GM19324 (cell line): ENCODE measurements at regions not wholly inside any gene's neighbourhood (a gene's known extent, or its start where the extent isn't known, plus 50 kb on each side); places are given as distances from the start of the nearest gene placed in this dataset.

Experiments
- ATAC-seq: cut with Tn5 transposase; IDR thresholded peaks from one replicate; pipeline ENCODE4 v1.9.1; 2021; ENCODE audit warnings: mild to moderate bottlenecking, moderate library complexity; ENCODE audit not compliant: unreplicated experiment, low FRiP score

DNA sequence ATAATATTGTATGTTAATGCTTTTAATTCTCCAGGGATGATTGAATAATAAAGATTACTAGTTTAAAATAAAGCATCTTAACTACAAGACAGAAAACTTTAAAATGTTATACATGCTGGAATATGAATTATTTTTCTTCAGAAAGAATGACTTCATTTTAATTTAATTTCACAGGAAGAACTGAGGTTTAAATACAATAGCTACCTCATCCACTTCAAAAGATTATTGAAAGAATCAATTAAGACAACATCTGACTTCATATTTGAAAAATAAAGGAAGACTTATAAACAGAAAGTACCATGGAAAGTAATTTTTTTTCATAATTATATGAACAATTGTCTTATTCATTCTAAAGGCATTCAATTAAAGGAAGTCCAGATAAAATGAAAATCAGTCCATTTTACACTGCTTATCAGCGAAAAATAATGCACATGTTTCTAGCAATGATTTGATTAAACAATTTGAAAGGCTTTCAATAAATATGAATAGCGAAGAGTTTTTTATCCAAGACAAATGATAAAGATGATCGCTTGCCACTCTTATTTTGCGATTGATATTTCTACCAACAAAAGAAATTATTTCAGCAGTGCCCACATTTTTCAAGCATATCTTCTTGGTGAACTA lies 368.5 kb upstream of the OPRM1 start:
- ATAC-seq = no peak

DNA sequence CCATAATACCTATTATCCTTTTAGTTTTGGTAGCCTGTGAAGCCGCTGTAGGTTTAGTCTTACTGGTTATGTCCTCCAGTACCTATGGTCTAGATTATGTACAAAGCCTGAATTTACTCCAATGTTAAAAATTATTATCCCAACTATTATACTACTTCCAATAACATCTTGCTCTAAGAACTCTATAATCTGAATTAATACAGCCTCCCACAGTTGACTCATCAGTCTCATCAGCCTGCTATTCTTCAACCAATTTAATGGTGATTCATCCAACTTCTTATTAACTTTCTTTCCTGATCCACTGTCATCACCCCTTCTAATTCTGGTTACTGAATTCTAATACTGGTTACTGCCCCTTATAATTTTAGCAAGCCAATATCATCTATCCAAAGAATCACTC lies 370.3 kb upstream of the OPRM1 start:
- ATAC-seq = no peak

DNA sequence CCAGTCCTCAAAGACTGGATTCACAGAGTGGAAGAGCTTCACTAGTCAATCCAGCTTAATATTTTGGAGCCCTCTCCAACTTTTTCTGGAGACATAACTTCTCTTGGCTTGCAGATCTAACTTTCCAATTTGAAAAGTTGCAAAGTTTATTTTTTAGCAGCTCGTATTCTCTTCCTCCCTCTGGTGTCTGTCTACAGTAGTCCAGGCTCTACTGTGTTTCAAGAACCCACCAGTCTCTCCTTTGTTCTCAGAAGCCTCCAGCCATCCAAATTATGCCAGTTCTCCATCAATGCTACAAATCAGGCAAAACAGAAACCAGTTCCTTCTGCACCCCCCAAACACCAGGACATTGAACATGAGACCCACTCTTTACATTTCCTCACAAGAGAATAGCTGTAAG lies 376.1 kb upstream of the OPRM1 start:
- no peak for ATAC-seq

DNA sequence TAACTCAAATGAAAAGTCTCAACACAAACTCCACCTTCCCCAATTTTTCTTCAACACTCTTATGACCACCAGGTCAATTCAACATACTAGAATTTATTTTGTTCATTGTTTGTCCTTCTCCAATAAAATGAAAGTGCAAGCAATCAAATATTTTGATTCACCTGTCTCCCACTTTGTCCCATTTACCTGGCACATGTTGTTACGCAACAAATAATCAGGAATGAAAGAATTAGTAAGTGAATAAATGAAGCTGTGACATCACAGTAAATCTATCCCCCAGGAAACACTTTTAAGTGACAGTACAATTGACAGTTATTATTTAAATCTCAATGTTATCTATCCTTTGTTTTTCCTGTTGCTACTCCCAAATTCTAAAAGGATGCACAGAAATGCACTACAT lies 393.7 kb upstream of the OPRM1 start:
- ATAC-seq = no peak

DNA sequence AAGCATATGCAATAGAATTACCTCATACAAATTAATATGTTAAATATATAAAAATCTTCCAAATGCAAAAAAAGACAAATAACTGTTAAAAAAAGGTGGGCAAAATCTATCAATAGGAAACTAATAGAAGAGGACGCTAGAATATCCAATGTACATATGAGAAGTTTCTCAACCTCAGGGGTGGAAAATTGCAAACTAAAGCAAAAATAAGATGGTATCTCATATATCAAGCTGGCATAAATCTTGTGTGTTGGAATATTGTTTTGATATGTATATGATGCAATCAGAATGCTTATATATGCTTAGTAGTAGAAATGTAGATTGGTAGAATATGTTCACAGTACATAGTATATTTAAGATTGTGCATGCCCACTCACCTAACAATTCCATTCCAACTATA lies 395.0 kb upstream of the OPRM1 start:
- no peak for ATAC-seq

DNA sequence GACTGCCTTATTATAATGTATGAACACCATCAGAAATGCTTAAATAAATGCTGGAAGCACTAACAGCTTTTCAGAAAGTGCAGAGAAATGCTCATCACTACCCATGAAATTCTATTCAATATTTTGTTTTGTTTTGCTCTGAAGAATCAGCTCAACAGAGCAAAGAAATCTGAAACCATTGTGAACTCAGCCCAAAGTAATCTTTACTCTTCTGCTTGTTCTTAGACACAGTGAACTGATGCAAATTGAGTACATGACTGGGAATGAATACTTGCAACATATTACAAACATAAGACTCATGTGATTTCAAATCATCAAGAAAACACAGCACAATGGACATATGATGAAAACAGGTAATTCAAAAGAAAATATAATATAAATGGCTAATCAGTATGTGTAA lies 404.6 kb upstream of the OPRM1 start:
- no peak for ATAC-seq

DNA sequence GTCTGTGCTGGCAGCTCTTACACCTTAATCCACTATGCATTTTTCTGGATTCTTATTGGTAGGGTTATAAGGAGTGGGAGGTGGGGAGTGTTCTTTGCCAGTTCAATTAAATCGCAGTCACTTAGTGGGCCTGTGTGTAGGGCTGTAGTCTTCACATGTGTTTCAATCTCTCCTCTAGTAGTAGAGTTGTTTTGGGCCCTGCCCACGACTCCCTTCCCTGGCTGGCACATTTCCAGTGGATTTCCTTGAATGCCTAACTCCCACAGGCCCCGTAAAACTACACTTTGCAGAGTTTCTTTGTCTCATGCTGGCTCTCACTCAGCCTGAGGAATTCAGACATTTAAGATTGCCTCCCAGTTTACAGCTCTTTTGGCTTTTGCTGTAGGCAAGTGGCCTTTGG lies 414.0 kb upstream of the OPRM1 start:
- no peak for ATAC-seq

DNA sequence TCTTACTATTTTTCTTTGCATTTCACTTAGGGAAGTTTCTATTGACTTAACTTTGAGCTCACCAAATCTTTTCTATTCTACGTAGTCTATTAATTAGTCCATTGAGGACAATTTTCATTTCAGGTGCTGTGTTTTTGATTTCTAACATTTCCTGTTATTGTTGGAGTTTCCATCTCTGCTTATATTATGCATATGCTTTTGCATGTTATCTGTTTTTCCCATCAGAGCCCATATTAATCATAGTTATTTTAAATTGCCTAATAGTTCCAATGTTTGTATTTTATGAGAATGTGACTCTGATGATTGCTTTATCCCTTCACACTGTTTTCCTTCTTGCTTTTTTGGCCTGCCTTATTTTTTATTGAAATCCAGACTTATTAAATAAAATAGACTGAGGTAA lies 414.5 kb upstream of the OPRM1 start:
- no peak for ATAC-seq

DNA sequence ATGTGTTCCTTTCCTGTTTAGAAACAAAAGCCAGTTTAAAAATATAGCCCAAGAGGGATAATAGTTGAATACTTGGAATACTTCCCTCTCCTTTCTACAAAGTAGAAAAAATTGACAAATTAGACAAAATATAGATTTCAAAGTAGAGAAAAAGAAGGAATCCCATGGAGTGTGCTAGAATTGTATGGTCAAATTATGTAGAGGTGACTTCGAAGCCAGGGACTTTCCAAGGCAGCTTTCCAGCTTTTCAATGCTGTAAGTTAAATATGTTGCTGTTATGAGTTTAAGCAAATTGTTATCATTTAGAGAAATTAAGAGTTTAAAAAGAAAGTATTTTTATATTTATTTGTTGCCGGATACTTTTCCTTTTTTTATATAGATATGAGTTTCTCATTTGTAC lies 415.5 kb upstream of the OPRM1 start:
- no peak for ATAC-seq

DNA sequence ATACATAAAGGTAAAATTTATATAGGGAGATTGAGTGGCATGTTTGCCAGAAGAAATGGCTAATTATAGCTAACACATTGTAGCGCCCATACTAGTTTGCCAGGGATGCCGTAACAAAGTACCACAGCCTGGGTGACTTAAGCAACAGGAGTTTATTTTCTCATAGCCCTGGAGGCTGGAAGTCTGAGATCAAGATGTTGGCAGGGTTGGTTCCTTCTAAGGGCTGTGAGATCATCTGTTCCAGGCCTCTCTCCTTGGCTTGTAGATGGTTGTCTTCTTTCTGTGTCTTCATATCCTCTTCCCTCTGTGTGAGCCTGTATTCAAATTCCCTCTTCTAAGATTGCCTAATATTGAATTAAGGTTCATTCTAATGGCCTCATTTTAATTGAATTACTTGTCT lies 417.5 kb upstream of the OPRM1 start:
- ATAC-seq = no peak

DNA sequence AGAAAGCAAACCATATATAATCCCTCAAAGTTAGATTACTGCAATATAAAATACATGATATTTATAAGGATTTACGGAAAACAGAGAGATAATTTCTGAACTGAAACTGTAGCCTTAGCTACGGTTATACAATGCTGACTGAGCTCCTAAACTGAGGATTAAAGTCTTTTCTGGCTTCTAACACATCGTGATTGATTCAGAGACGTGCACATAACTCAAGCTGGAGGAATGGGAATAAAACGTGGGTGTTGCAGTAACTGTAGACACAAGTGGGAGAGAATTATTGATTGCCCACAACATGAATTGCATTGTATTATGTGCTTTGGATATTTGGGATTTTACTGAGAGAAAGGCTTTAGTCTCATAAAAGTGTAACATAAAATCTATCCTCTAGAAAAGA lies 418.0 kb upstream of the OPRM1 start:
- ATAC-seq = no peak

DNA sequence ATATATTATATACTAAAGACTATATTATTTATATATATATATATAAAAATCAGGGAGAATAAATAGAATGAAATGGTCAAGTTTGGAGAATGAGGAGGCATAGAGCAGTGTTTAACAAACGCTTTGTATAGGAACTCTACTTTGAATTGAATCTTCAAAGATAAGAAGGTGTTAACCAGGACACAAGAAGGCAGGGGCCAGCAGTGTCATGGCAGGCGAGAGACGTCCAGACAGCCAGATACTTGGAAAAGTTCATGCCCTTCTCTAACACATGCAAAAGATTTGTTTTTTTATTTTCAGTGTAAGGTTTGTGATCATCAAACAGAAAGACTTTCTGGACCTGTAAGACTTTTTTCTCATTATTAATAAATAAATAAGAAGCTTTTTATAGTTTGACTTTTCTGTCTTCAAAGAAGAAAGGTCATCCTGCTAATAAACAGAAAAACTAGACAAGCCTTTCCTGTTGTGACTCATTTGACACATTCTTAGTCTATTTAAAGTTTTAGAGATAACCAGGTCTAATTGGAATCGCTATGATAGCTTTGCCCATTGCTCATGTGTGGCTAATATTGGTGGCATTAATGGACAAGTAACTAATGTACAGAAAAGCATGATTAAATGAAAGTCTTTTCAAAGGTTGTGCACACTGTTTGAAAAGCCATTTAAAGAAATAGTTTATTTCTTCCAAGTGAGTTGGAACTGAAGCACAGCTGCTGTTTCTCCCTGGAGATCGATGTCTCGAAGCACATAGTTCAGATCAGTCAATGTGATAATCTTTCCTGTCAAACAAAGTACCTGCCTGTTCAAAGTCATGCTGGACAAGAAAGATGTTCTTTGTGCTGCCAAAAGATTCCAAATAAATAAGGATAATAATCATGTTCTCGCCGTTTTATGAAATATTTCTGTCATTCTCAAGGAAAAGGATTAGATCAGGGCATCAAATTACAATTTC lies 420.4 kb upstream of the OPRM1 start:
- ATAC-seq = no peak

DNA sequence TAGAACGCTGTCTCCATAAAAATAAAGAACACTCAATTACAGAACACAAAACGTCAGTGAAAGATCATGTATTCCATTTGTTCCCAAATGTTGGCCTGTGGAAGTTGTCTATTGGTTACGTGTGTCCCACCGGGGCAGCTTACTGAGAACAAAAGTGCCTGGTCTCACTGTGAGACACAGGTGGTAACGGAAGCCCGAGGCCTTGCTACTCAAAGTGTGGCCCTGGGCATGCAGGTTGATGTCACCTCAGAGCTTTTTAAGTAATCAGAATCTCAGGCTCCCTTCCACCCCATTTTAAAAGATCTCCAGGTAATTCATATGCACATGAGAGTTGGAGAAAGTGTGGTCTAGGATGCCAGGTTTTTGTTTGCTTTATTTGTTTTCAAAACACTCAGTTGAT lies 422.5 kb upstream of the OPRM1 start:
- peak; percentile 56 for ATAC-seq

DNA sequence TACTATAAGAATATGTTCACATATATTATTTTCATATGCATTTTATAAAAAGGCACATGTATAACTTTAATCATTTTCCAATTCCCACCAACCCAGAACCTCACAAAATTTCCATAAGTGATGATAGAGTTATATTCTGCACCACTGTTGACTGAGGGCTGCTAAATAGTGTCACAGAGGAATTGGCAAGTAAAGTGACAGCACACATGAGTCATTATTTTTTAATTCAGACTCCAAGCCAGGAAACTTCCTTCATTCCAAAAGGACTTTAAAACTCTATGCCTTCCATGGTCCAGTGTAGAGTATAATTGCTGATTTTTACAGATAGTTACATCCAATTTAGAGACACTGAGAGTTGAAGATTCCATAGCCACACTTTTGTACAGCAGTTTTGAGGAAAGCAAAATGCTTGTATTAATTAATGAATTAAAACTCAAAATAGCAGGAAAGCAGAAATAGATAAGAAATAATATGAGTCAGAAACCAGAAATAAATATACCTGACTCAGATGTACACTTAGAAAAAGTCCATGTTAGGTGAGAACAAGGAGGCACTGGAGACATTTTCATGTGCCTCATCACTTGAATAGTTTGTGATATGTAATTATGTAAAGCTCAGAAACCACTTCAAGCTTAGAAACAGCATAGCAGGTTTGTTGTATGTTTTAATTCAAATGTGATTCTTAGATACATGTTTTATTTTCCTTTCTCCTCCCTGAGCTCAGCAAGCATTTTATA lies 425.2 kb upstream of the OPRM1 start:
- no peak for ATAC-seq

DNA sequence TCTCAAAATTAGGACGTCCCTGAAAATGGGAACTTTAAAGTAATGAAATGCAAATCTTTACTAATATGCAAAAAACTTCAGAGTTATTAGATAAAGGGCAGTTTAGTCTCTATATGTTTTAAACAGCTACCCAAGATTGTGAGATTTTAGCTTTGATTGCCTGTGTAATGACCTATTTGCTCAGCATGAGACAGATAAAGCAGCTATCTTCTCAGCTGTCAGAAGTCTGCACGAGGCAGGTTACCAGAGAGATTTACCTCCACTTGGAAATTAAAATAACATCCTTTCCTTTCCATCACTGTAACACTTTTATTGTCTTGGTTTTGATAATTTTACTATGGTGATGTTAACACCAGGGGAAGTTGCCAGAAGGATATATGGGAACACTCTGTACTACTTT lies 436.6 kb upstream of the OPRM1 start:
- ATAC-seq = no peak

DNA sequence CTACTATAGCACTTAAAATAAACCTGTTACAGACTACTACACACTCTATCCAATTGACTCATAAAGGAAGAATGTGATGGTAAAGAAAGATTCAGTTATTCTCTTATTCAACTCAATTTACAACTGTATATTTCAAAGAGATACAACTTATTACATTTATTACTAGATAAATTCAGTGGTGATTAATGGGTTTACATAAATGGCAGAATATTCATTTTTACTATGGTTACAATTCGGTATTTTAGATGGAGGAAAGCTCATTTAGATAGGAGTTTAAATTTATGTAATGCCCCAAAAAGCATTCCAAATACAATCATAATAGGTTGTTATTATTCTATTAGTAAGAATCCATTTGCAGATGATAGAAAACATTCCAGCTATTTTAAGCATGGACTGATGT lies 439.1 kb upstream of the OPRM1 start:
- ATAC-seq = no peak

DNA sequence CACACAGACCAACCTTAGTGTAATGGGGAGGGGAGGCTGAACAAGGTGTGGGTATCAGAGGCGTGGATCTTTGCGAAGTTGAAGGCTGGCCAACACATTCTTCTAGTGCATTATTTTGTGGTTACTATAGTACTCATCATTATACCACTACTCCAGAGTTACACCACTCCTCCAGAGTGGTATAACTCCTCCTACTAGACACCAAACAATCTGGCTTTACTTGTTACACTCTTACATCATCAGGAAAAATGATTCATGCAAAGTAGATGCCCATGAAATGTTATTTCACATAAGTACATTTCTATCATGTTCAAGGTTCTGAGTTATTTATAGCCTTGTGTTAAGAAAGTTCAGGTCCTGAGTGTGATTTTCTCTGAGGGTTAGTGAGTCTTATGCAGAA lies 443.1 kb upstream of the OPRM1 start:
- ATAC-seq = no peak

DNA sequence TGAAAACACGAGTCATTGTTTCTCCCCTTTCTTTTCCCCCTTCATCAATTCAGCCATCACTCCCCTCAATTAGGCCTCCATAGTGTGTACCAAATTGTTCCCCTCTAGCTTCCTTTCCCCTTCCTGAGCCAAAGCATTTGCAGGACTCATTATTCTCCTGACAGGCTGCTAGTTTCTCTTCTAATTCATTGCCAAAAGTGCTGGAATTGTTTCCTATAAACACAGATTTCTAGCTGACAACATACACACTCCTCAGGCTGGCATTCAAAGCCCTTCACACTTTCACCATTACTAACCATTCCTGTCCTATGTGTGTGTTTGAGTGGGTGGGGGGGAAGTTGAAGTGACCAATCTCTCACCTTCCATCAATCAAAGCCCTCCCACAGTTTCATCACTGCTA lies 444.2 kb upstream of the OPRM1 start:
- ATAC-seq = no peak

DNA sequence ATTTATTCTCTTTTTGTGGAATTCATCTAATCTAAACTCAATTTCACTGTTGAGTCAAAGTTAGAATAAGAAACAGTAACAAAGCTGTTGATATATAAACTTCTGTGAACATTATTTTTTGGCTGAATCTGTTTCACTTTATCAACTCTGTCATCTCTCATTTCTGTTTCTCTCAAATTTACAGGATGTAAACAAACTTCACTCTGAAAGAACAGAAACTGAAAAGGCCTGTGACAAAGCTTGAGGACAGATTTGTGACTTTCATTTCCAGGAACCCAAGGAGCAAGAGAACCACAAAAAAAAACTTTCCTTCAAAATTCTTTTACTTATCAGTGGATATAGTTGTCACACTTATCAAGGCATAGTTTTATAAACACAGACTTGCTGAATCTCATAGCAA lies 447.9 kb upstream of the OPRM1 start:
- ATAC-seq = peak; percentile 50

DNA sequence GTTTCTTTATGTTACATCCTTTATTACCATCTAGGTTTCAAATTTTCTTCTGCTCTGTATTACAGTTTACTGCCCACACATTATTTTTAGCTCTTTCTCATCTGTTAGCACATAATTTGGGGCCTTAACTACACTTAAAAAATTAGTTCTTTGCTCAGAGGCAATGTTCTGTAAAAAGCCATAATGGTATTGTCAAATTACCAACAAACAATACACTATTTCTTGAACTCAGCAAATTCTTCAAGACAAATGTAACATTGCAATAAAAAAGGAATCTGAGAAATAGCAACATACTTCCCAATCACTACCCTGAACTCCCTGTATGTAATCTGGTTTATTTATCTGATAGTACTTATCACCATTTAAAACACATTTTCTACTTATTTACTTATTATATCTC lies 448.6 kb upstream of the OPRM1 start:
- no peak for ATAC-seq

DNA sequence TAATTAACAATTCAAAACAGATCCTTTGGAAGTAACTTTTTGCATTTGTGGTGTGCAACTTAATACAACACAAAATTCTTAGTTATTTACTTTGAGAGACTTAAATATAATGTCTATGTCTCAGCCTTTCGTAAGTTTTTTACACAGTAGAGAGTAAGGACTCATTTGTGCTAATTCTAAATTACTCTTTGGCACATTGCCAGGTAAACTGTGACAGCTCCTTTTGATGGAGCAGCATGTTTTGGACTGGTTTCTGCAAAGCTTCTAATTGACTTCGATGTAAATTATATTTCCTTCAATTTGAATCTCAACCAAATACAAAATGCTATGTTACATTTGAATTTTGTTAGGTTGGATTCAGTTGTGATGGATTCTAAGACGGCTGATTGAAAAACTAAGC lies 450.7 kb upstream of the OPRM1 start:
- ATAC-seq = no peak

DNA sequence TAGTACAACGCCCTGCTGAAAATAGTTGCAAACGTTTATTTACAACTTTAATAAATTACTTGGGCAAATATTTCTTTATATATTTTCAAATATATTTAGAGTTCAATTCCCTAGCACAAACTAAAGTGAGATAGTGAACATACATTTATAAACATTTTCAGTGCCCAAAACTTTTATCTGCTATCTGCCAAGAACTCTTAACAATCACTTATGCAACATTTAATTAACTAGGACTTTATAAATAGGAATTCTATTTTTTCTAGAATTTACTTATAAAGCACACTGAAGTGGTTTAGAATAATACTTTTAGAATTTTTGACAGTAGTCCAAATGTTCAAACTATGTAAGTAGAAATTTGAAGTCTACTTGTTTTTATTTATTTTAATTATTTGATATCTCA lies 452.6 kb upstream of the RGS17 start:
- no peak for ATAC-seq
